ENCODE measurements at regions not wholly inside any gene's neighbourhood (a gene's known extent, or its start where the extent isn't known, plus 50 kb on each side); places are given as distances from the start of the nearest gene placed in this dataset.
"Not testable (repeated sequence)": the region's sequence is repeated elsewhere in the genome, so short reads cannot be mapped to it uniquely, and the experiment has no call there.

DNA sequence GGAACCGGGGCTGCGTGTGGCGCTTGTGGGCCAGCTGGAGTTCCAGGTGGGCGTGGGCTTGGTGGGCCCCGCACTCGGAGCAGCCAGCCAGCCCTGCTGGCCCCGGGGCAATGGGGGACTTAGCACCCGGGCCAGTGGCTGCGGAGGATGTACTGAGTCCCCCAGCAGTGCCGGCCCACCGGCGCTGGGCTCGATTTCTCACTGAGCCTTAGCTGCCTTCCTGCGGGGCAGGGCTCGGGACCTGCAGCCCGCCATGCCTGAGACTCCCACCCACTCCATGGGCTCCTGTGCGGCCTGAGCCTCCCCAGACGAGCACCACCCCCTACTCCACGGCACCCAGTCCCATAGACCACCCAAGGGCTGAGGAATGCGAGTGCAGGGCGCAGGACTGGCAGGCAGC is 963.6 kb upstream of the PCDH20 start:
- not testable (repeated sequence) for DNase-seq

DNA sequence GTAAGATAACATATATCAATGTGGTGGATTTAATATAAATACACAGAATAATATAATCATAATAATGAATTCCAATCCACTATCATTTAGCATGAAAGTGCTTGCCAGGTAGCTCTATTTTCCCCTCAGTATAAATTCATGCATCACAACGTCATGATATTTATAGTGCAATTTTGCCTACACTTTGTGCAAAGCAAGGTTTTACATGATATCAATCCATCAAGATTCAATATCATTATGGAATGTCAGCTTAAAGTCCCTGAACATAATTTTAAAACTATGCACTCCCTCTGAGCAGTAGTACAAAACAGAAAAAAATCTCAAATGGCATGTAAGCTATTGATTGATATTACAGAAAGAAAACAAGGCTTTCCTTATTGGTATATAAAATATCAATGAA is 962.2 kb upstream of the PCDH20 start:
- no peak for DNase-seq

DNA sequence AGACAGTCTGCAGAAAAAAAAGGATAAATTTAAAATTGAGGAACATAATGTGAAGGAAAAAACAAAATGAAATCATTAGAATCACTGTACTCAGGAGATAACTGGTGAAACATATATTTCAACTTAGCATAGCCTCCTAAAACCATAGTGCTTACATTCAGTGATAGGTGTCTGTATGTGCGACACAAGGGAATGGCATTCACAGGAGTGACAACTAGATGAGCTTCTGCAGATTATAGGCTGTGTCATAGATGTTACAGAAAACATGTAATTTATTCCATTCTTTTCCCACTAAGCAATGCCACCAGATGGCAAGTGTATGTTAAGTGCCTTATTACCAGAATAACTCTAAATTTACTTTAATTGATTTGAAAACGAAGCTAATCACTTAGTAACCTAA is 960.0 kb upstream of the PCDH20 start:
- DNase-seq, result no peak

GRCh38 chr13:62371737-62372136 is 956.1 kb upstream of the PCDH20 start:
- no peak for DNase-seq

DNA sequence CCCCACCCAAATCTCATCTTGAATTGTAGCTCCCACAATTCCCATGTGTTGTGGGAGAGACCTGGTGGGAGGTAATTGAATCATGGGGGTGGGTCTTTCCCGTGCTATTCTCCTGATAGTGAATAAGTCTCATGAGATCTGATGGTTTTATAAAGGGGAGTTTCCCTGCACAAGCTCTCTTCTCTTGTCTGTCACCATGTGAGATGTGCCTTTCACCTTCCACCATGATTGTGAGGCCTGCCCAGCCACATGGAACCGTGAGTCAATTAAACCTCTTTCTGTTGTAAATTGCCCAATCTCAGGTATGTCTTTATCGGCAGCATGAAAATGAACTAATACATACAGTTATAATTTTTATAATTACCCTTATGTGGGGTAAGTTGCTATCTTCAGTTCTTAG is 952.3 kb upstream of the PCDH20 start:
- DNase-seq, result not testable (repeated sequence)

GRCh38 chr13:62360609-62361008 is 945.0 kb upstream of the PCDH20 start:
- DNase-seq, result no peak

GRCh38 chr13:62358646-62358932 is 942.9 kb upstream of the PCDH20 start:
- no peak for DNase-seq

- DNase-seq, result no peak
Observed at GRCh38 chr13:62357887-62358645, 942.4 kb upstream of the PCDH20 start.

DNA sequence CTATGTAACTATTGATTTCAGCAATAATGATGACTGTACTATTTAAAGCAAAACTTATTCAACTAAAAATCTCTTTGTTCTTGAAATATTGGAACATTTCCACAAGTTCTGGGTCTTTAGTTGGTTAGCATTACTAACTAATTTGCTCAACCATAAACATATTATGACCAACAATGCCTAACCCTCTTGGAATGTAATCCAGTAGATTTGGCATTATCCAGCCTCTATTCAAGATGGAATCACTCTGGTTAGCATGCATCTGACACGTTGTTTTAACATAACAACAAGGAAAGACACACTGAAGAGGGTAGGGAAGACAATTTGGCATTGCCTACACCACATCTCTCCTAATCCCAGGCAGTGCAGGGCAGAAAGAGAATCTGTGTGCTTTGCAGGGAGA is 941.3 kb upstream of the PCDH20 start:
- no peak for DNase-seq

DNA sequence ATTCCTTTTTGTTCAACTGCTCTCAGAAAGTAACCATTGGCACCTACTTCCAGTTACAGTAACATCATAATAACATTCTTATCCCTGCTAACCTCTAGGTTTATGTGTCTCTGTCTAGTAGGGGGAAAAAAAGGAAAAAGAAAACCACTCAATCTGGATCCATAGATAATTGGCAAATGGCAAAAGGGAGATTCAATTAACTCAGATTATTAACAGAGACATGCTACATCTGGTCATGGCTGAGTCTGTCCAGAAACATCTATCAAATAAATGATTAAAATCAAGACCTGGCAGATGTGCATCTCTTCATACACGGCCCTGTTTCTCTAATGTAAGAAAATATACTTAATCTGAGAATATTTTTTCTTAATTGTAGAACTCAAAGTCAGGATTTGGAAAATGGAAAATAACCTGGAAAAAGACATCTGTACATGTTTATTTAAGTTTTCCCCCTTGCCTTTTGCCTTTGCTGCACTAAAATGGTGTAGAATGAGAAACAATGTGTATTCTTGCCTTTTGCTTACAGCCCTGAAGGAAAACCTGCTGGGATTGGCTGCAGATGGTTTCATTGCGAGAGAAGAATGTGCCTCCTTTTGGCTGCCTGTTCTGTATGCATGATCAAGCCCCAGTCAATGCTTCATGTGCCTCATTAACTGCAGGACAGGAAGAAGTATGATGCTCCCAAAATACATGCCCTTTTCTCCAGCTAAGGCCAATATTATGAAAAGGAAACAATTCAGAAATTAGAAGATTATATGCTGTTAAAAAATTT is 921.6 kb upstream of the PCDH20 start:
- DNase-seq, result no peak

DNA sequence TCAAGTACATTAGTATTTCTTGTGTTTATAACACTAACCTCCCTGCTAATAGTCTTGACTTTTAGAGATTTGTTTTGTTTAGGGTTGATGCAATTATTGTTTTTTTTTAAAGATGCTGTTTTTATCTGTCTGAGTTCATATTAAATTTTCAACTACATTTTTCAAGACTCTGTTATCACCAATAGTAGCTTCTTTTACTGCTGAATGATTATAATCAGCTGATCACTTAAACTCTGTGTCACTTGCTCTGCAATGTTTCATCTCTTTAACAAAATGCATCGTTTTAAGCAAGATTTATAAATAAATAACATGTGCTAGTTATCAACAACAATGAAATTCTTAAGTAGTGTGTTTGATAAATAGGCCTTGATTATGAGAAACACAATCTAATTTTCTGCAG is 920.9 kb upstream of the PCDH20 start:
- DNase-seq, result no peak

- DNase-seq, result no peak
Observed at GRCh38 chr13:62333466-62333865, 917.8 kb upstream of the PCDH20 start.

DNA sequence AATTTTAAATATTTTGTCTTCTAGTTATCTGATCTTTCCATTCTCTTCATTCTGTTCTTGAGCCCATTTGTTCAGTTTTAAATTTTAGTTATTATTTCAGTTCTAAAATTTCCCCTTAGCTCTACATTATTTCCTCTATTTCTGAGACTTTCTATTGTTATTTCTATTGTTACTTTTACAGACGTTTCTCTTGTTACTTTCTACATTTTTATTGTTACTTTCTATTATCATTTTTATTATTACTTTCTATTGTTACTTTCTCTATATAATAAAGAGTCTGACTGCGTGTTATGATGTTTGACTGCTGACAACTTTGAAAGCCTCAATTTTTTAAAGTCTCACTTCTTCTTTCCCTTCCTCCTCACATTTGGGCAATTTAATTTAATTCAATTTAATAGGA is 915.7 kb upstream of the PCDH20 start:
- DNase-seq, result no peak

- DNase-seq, result no peak
Observed at GRCh38 chr13:62327367-62327766, 911.7 kb upstream of the PCDH20 start.

- DNase-seq, result no peak
Observed at GRCh38 chr13:62324842-62325241, 909.2 kb upstream of the PCDH20 start.

DNA sequence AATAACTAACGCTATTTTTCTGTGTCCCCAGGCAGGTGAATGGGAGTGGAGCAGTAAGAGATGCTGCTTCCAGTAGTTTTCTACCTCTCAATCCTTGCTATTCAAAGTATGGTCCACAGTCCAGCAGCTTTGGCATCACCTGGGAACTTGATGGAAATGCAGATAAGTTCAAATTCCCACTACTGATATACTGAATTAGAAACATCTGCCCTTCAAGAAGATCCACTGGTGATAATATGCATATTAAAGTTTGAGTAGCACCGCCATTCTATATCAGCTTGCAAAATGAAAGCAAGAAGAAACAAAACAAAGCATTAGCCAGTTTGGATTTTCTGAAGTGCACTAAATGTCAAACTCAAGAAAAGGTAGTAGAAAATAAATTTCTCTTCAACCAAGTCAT is 906.2 kb upstream of the PCDH20 start:
- no peak for DNase-seq

DNA sequence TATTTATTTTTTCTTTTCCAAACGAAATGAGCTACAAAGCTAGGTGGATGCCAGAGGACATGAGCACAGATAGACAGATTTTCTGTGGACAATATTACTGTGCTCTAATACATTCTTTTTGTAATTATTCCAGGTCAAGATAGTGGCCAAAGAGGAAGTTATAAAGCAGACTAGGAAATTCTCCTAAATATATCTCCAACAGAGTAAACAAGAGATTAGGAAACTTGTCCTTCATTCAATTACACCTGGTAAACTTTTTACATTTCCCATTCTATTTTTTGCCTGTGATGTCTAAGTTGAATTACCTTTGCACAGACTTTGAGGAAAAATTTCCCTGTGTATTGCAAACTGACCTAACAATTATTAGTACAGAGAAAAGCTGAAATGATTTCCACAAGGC is 905.5 kb upstream of the PCDH20 start:
- no peak for DNase-seq

GRCh38 chr13:62320129-62321108 is 904.8 kb upstream of the PCDH20 start:
- peak; percentile 10 for DNase-seq

- no peak for DNase-seq
Observed at GRCh38 chr13:62309904-62310303, 894.3 kb upstream of the PCDH20 start.

DNA sequence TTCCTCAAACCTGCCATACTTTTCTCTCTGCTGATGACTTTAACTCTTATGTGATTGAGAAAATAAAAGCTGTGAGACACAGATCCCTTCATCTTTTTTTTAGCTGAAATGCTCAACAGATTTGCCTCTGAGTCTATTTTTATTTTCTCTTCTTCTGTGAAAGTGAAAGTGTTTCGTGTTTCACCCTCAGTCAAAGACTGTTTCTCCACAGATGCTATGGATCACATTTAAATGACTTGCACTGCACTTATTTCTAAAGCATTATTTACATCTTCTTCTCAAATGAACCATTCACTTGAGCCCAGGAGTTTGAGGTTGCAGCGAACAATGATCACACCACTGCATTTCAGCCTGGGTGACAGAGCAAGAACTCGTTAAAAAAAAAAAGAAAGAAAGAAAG is 890.1 kb upstream of the PCDH20 start:
- no peak for DNase-seq

DNA sequence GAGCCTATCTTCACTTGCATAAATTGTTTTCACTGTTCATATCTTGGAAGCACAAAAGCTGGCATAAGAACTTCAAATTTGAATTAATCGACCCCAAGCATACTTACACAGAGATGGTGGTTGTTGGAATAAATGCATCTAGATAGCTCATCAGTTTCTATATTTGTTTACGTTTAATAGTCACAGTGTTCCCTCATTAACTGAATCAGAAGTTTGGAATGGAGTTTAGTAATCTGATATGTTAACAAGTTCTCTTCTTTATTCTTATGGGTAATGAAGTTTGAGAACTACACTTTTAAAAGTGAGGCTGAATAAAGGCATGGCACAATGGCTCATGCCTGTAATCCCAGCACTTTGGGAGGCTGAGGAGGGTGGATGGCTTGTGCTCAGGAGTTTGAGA is 886.7 kb upstream of the PCDH20 start:
- DNase-seq, result no peak

GRCh38 chr13:62299988-62300387 is 884.3 kb upstream of the PCDH20 start:
- no peak for DNase-seq

- no peak for DNase-seq
Observed at GRCh38 chr13:62296812-62297211, 881.2 kb upstream of the PCDH20 start.

- DNase-seq, result no peak
Observed at GRCh38 chr13:62294244-62294643, 878.6 kb upstream of the PCDH20 start.

Data from NCI-H2107 (cell line).